Lower leg skin (tissue), 3 donors: ENCODE measurements at regions not wholly inside any gene's neighbourhood (a gene's known extent, or its start where the extent isn't known, plus 50 kb on each side); places are given as distances from the start of the nearest gene placed in this dataset.

Source experiments
- CTCF ChIP-seq, 3 donors: fragments of 450-650 bp; IDR thresholded peaks; one replicate each; pipeline ENCODE4 v1.5.1; 2016; ENCODE audit warnings: antibody characterized with exemption in 3 of 3, mild to moderate bottlenecking in 3 of 3, moderate library complexity in 2 of 3
- POLR2A ChIP-seq, 2 donors: fragments of 450-650 bp; IDR thresholded peaks; one replicate each; pipeline ENCODE4 v1.6.1; 2016 to 2017; ENCODE audit warnings: antibody characterized with exemption in 2 of 2, mild to moderate bottlenecking in 1 of 2, moderate library complexity in 1 of 2

GRCh38 chr5:93006915-93007314 is 574.1 kb downstream of the NR2F1-AS1 start:
- TF ChIP-seq CTCF (IDR thresholded peaks at IDR 0.05) (no peak), POLR2A (IDR thresholded peaks at IDR 0.05) (no peak)
